Esophagus squamous epithelium (tissue), 5 donors: ENCODE measurements at regions not wholly inside any gene's neighbourhood (a gene's known extent, or its start where the extent isn't known, plus 50 kb on each side); places are given as distances from the start of the nearest gene placed in this dataset.

Experiments used
- DNase-seq: peaks from one replicate; lab custom pipeline; 2025; lab: John Stamatoyannopoulos, UW
- H3K27ac ChIP-seq, 4 donors: fragments of 200-600 bp; sonication (generic); one replicate each; pipeline ENCODE4 v1.5.1; 2016 to 2019; ENCODE audit warnings: mild to moderate bottlenecking in 1 of 4
- H3K27me3 ChIP-seq, 4 donors: fragments of 200-600 bp; sonication (generic); 1 replicate in 3 of 4; 2 replicates in 1 of 4; pipeline versions ENCODE4 v1.5.1 to v1.6.0; 2017 to 2021; ENCODE audit warnings: antibody characterized with exemption in 1 of 4
- H3K36me3 ChIP-seq, 3 donors: fragments of 200-600 bp; sonication (generic); one replicate each; pipeline ENCODE4 v1.5.1; 2016 to 2019
- H3K4me1 ChIP-seq, 3 donors: fragments of 200-600 bp; sonication (generic); one replicate each; pipeline ENCODE4 v1.5.1; 2017 to 2019
- H3K4me3 ChIP-seq, 4 donors: fragments of 200-600 bp; sonication (generic); 1 replicate in 3 of 4; 2 replicates in 1 of 4; pipeline ENCODE4 v1.5.1; 2016 to 2019; ENCODE audit warnings: mild to moderate bottlenecking in 2 of 4, moderate library complexity in 1 of 4
- H3K9me3 ChIP-seq, 3 donors: fragments of 200-600 bp; sonication (generic); one replicate each; pipeline ENCODE4 v1.5.1; 2016 to 2019
- POLR2A ChIP-seq, 4 donors: fragments of 450-650 bp; IDR thresholded peaks; one replicate each; pipeline ENCODE4 v1.6.1; 2017; ENCODE audit warnings: antibody characterized with exemption in 4 of 4, mild to moderate bottlenecking in 4 of 4, moderate library complexity in 3 of 4
- WGBS, 2 donors: methylation state at CpG; one replicate each; pipeline ENCODE4 v1.1.5; 2018; 5-methylcytosine and 5-hydroxymethylcytosine counted together
- intact Hi-C: fragments of 100-400 bp; cut with DNase I; formaldehyde crosslinking; loops from one replicate; pipeline ENCODE4 v1.15.0; 2022
- TF ChIP-seq, protein P1 (sequence below), 6 experiments: fragments of 450-650 bp in 4 of 6; fragments of 200-600 bp in 2 of 6; sonication (generic) in 2 of 6; IDR thresholded peaks; one replicate each; pipeline ENCODE4 v1.5.1; 2016 to 2019; ENCODE audit warnings: antibody characterized with exemption in 6 of 6, mild to moderate bottlenecking in 4 of 6, moderate library complexity in 4 of 6
- donor health status: DM: yes; HTN: yes; CAD: no.

DNA sequence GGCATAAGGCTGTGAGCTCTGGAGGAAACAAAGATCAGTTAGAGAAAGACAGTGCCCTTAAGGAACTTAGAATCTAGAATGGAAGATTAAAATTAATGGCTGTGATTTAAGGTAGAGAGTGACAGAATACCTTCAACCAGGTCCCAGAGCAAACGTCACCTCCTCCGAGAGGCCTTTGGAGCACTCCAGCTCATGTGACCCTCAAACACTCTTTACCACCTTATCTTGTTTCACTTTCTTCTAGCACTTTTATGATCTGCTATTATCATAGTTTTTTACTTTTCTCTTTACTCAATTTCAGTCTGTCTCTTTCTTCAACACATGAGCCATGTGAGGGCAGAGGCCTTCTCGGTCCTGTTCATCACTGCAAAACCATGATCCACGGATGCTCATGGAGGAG is 187.0 kb downstream of the SMIM20 start:
- H3K9me3 ChIP-seq = peaks cover 0 to 7% (median 0%) of the 10 kb centered on the region in 3 donors
- H3K4me1 ChIP-seq = peaks cover 0 to 12% (median 4%) of the 10 kb centered on the region in 3 donors
- H3K4me3 ChIP-seq = no peak overlapping the region
- TF ChIP-seq POLR2A (IDR thresholded peaks at IDR 0.05) = no peak
- TF ChIP-seq, protein P1, sequence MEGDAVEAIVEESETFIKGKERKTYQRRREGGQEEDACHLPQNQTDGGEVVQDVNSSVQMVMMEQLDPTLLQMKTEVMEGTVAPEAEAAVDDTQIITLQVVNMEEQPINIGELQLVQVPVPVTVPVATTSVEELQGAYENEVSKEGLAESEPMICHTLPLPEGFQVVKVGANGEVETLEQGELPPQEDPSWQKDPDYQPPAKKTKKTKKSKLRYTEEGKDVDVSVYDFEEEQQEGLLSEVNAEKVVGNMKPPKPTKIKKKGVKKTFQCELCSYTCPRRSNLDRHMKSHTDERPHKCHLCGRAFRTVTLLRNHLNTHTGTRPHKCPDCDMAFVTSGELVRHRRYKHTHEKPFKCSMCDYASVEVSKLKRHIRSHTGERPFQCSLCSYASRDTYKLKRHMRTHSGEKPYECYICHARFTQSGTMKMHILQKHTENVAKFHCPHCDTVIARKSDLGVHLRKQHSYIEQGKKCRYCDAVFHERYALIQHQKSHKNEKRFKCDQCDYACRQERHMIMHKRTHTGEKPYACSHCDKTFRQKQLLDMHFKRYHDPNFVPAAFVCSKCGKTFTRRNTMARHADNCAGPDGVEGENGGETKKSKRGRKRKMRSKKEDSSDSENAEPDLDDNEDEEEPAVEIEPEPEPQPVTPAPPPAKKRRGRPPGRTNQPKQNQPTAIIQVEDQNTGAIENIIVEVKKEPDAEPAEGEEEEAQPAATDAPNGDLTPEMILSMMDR (IDR thresholded peaks at IDR 0.05) = no peak
- no peak overlapping the region for H3K27ac ChIP-seq
- no peaks in the 10 kb centered on the region for H3K27me3 ChIP-seq
- no peak for DNase-seq
- WGBS, 2 donors = 74 to 95% methylated on average over 4 of the region's 4 CpGs
- intact Hi-C loops = no loop called here
- no peaks in the 10 kb centered on the region for H3K36me3 ChIP-seq

DNA sequence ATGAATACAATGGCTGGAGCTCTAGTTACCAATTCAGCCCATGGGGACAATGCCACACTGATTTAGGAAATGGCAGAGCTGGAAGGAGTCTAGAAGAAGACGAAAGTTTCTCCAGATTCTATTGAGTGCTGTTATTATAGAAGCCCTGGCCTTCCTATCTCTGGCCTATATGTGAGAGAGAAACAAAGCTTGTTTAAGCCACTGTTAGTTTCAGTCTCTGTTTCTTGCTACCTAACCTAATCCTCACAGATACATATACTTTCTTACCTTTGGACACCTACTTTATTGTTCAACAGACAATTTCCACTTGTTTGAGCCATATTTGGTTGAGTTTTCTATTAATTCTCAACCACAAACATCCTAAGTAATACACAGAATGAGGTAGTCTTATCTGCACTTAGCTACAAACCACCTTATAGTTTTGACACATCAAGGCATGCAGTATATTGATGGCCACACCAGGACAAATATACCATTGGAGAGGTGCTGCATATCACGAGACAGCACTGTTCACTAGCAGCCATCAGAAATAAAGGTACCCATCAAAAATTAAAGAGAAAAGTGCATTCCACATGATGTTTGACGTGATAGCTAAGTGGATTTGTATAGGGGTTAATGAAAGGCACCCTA is 190.2 kb downstream of the SMIM20 start:
- intact Hi-C loops = no loop called here
- DNase-seq = no peak
- H3K4me3 ChIP-seq = no peak overlapping the region
- WGBS, 2 donors = 97 to 100% methylated on average over 3 of the region's 3 CpGs
- H3K9me3 ChIP-seq = no peaks in the 10 kb centered on the region
- TF ChIP-seq POLR2A (IDR thresholded peaks at IDR 0.05) = no peak
- TF ChIP-seq, protein P1 (IDR thresholded peaks at IDR 0.05) = no peak
- H3K27me3 ChIP-seq = no peaks in the 10 kb centered on the region
- peaks cover 3 to 25% (median 13%) of the 10 kb centered on the region in 3 donors for H3K4me1 ChIP-seq
- H3K27ac ChIP-seq = no peak overlapping the region
- no peaks in the 10 kb centered on the region for H3K36me3 ChIP-seq

DNA sequence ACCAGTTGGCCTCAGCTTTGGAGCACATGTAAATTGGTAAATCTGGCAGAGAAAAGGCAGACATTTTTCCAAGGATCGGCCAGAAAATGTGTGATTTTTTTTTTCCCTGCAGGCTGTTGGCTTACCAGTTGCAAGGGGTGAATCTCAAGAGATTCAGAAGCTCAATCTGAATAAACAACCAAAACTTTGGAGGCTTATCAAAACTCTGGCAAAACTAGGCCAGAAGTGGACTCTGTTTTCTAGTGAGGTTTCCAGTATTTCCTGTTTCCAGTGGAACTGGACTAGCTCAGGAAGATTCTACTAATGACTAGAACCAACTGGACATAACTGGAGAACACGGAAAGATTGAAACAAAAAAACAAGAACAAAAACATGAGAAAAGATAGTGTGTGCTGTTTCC is 191.3 kb downstream of the SMIM20 start:
- intact Hi-C loops = no loop called here
- Histone ChIP-seq H3K27ac (peak overlapping the region in 3 of 4 donors; percentile 46 to 72 (median 60)), H3K36me3 (no peaks in the 10 kb centered on the region), H3K4me3 (no peak overlapping the region), H3K4me1 (peaks cover 3 to 29% (median 13%) of the 10 kb centered on the region in 3 donors), H3K27me3 (no peaks in the 10 kb centered on the region), H3K9me3 (no peaks in the 10 kb centered on the region)
- TF ChIP-seq, protein P1 (IDR thresholded peaks at IDR 0.05) = no peak
- no peak for TF ChIP-seq POLR2A (IDR thresholded peaks at IDR 0.05)
- no peak for DNase-seq
- 51 to 57% methylated on average over 2 of the region's 2 CpGs for WGBS, 2 donors

DNA sequence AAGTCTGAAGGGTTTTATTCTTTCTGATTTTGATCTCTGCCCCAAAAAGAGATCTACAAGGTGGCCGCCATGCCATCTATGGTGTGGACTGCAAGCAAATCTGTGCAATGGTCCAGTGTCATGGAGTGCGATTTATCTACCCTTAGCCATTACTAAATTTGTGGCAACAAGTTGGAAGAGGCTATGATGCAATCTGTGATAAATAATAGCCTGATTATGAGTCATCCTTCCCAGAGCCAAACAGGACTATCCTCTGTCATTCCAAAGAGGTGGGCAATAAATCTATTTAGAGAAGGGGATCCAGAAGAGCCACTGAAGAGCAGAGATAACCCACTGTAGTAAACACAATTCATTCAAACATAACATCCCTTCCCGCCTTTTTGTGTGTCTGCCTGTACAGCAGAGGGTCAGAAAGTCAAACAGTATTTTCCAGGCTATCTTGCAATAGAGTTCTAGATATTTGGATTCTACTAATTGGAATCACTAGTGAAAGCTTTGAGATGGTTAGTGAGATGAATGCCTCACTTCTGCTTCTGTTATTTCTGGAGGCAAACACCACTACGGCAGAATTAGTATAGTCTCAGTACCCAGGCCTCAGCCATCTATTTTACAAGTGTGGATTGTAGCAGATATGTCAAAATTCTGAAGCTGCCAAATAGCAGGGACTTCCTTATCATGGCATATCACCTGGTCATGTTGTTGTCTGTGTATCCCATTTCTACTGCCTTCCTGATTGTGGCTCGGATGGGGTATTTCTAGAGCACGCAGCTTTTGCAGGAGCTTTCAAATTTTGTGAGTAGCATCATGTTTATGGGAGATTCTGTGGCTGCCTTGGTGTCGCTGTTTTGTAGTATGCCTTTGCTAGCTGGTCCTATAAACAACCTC is 192.0 kb downstream of the SMIM20 start:
- TF ChIP-seq POLR2A (IDR thresholded peaks at IDR 0.05) = no peak
- TF ChIP-seq, protein P1 (IDR thresholded peaks at IDR 0.05) = no peak
- H3K36me3 ChIP-seq = no peaks in the 10 kb centered on the region
- H3K27ac ChIP-seq = peak overlapping the region in 3 of 4 donors; percentile 46 to 72 (median 60)
- H3K27me3 ChIP-seq = no peaks in the 10 kb centered on the region
- WGBS, 2 donors = 68 to 71% methylated on average over 7 of the region's 7 CpGs
- intact Hi-C loops = no loop called here
- H3K4me3 ChIP-seq = no peak overlapping the region
- peaks cover 3 to 29% (median 13%) of the 10 kb centered on the region in 3 donors for H3K4me1 ChIP-seq
- DNase-seq = no peak
- H3K9me3 ChIP-seq = peaks cover 0 to 4% (median 0%) of the 10 kb centered on the region in 3 donors

DNA sequence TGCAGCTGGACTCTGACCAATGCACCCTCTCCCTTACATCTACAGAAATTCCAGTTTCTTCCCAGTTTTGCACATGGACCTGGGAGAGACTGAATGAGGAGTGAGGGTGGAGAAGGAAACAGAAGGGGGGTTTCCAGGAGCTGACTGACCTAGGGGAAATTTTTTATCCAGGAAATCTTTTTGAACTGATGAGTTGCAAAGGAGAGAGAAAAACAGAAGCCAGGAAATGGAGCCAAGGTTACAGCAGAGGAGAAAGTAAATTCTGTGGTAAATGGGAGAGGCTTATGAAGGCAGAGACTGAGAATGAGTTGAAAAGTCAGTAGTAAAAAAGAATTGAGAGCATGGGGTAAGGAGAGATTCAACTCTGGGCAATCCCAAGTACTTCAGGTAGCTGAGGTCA is 192.8 kb downstream of the SMIM20 start:
- Histone ChIP-seq H3K4me3 (no peak overlapping the region), H3K27me3 (no peaks in the 10 kb centered on the region), H3K4me1 (peaks cover 3 to 29% (median 13%) of the 10 kb centered on the region in 3 donors), H3K36me3 (no peaks in the 10 kb centered on the region), H3K9me3 (peaks cover 0 to 11% (median 0%) of the 10 kb centered on the region in 3 donors), H3K27ac (peak overlapping the region in 3 of 4 donors; percentile 46 to 60 (median 51))
- TF ChIP-seq, protein P1 (IDR thresholded peaks at IDR 0.05) = no peak
- no peak for TF ChIP-seq POLR2A (IDR thresholded peaks at IDR 0.05)
- intact Hi-C loops = no loop called here
- DNase-seq = no peak
